Transverse colon (tissue), 4 donors: ENCODE measurements at regions not wholly inside any gene's neighbourhood (a gene's known extent, or its start where the extent isn't known, plus 50 kb on each side); places are given as distances from the start of the nearest gene placed in this dataset.

Source experiments
- CTCF ChIP-seq, 5 experiments: fragments of 200-600 bp in 3 of 5; fragments of 450-650 bp in 2 of 5; sonication (generic) in 3 of 5; IDR thresholded peaks; 1 replicate in 2 of 5; 2 replicates in 3 of 5; pipeline ENCODE4 v1.5.1; 2016 to 2017; ENCODE audit warnings: antibody characterized with exemption in 5 of 5, inconsistent platforms in 3 of 5, mild to moderate bottlenecking in 2 of 5, moderate library complexity in 1 of 5
- POLR2A ChIP-seq: fragments of 450-650 bp; IDR thresholded peaks from one replicate; pipeline ENCODE4 v1.6.1; 2016; ENCODE audit warnings: antibody characterized with exemption, mild to moderate bottlenecking, moderate library complexity
- POLR2AphosphoS5 ChIP-seq, 3 donors: sonication (generic); formaldehyde crosslinking; IDR thresholded peaks; one replicate each; pipeline ENCODE4 v1.6.1; 2016; ENCODE audit warnings: antibody characterized with exemption in 3 of 3

GRCh38 chr2:83972128-83972527 is 487.0 kb downstream of the SUCLG1 start:
- TF ChIP-seq POLR2A = no peak
- no peak for TF ChIP-seq CTCF (IDR thresholded peaks at IDR 0.05)
- TF ChIP-seq POLR2AphosphoS5 (IDR thresholded peaks at IDR 0.05) = no peak
